Peyer's patch (tissue), 4 donors: ENCODE measurements at regions not wholly inside any gene's neighbourhood (a gene's known extent, or its start where the extent isn't known, plus 50 kb on each side); places are given as distances from the start of the nearest gene placed in this dataset.

Experiments used
- DNase-seq, 3 donors: peaks; one replicate each; pipeline ENCODE4 v3.0.0-alpha.2; 2017 to 2019
- H3K27ac ChIP-seq, 4 donors: fragments of 200-600 bp; sonication (generic); one replicate each; pipeline ENCODE4 v1.5.1; 2016 to 2019
- H3K27me3 ChIP-seq, 2 donors: fragments of 200-600 bp; sonication (generic); one replicate each; pipeline ENCODE4 v1.5.1; 2019
- H3K36me3 ChIP-seq, 3 donors: fragments of 200-600 bp; sonication (generic); one replicate each; pipeline ENCODE4 v1.5.1; 2016 to 2019
- H3K4me1 ChIP-seq, 4 donors: fragments of 200-600 bp; sonication (generic); one replicate each; pipeline ENCODE4 v1.5.1; 2016 to 2019
- H3K4me3 ChIP-seq, 4 donors: fragments of 200-600 bp; sonication (generic); 1 replicate in 3 of 4; 2 replicates in 1 of 4; pipeline ENCODE4 v1.5.1; 2016 to 2019; ENCODE audit warnings: mild to moderate bottlenecking in 1 of 4
- H3K9me3 ChIP-seq, 4 donors: fragments of 200-600 bp; sonication (generic); one replicate each; pipeline ENCODE4 v1.5.1; 2016 to 2019; ENCODE audit warnings: mild to moderate bottlenecking in 1 of 4
- CTCF ChIP-seq, 6 experiments: fragments of 450-650 bp in 4 of 6; fragments of 200-600 bp in 2 of 6; sonication (generic) in 1 of 6; IDR thresholded peaks; one replicate each; pipeline ENCODE4 v1.5.1; 2017 to 2019; ENCODE audit warnings: antibody characterized with exemption in 6 of 6, mild to moderate bottlenecking in 3 of 6, moderate library complexity in 1 of 6
- POLR2A ChIP-seq, 2 donors: fragments of 450-650 bp; IDR thresholded peaks; one replicate each; pipeline ENCODE4 v1.5.1; 2017; ENCODE audit warnings: antibody characterized with exemption in 2 of 2, mild to moderate bottlenecking in 2 of 2, moderate library complexity in 2 of 2

GRCh38 chr2:150136893-150137292 lies 350.6 kb downstream of the RND3 start:
- Histone ChIP-seq H3K27ac (no peak overlapping the region), H3K4me1 (no peaks in the 10 kb centered on the region), H3K27me3 (no peaks in the 10 kb centered on the region), H3K4me3 (no peak overlapping the region), H3K36me3 (no peaks in the 10 kb centered on the region), H3K9me3 (no peaks in the 10 kb centered on the region)
- TF ChIP-seq POLR2A (IDR thresholded peaks at IDR 0.05) (no peak), CTCF (IDR thresholded peaks at IDR 0.05) (no peak)
- no peak for DNase-seq

DNA sequence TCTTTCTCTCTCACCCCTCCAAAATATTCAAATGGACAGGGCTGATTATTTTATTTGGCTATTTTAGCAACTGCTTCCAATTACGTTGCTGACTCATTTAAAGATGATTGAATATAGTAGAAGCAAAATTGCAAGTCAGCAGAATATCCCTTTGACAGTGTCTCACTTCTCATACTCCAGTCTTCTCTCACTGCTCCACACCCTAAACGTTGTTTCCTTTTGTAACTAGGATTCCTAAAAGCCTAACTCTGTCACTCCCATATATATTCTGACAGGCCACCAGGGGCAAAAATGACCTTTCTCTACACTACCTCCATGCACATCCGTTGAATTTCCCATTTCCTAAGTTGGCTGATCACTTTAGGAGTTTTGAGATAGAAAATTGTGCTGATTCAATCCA lies 351.1 kb downstream of the RND3 start:
- Histone ChIP-seq H3K9me3 (no peaks in the 10 kb centered on the region), H3K27ac (no peak overlapping the region), H3K4me3 (no peak overlapping the region), H3K4me1 (no peaks in the 10 kb centered on the region), H3K27me3 (no peaks in the 10 kb centered on the region), H3K36me3 (no peaks in the 10 kb centered on the region)
- DNase-seq = no peak
- TF ChIP-seq CTCF (IDR thresholded peaks at IDR 0.05) = no peak

DNA sequence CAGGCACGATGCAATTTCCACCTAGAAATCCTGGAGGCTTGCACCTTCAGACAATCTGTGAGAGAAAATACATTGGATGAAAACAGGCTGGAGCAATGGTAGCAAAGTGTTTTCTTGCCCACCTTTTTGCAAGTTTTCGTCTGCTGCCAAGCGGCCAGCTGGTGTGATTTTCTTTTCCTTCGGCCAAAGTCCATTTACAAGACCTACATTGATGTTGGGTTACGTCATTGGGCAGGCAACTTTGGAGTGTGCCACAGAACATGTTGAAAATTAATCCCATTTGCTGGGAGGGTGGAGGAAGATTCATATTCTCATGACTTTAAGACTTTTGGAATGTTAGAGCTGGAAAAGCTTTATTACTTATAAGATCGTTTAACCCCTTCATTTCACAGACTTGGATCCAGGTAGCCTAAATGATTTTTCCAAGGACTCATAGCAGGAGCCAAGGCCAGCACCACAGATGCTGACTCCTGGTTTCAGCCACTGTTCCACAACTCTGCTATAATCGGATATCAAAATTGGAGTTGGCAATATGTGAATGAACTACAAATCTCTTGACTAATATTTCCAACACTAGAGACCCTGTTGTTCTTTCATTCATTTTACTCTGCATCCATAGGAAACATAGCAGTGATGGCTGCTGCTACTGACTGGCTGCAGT lies 352.1 kb downstream of the RND3 start:
- H3K9me3 ChIP-seq = no peaks in the 10 kb centered on the region
- no peaks in the 10 kb centered on the region for H3K36me3 ChIP-seq
- no peaks in the 10 kb centered on the region for H3K27me3 ChIP-seq
- TF ChIP-seq POLR2A (IDR thresholded peaks at IDR 0.05) (no peak), CTCF (IDR thresholded peaks at IDR 0.05) (no peak)
- H3K4me1 ChIP-seq = no peaks in the 10 kb centered on the region
- H3K4me3 ChIP-seq = no peak overlapping the region
- DNase-seq = peak in 1 of 3 donors; percentile 73
- H3K27ac ChIP-seq = peak overlapping the region in 1 of 4 donors; percentile 10

- Histone ChIP-seq H3K4me1 (no peaks in the 10 kb centered on the region), H3K36me3 (no peaks in the 10 kb centered on the region), H3K9me3 (no peaks in the 10 kb centered on the region), H3K4me3 (no peak overlapping the region), H3K27me3 (no peaks in the 10 kb centered on the region), H3K27ac (no peak overlapping the region)
- TF ChIP-seq CTCF (IDR thresholded peaks at IDR 0.05) (no peak), POLR2A (IDR thresholded peaks at IDR 0.05) (no peak)
- DNase-seq = no peak
Measured at GRCh38 chr2:150134223-150134857, 353.1 kb downstream of the RND3 start.

DNA sequence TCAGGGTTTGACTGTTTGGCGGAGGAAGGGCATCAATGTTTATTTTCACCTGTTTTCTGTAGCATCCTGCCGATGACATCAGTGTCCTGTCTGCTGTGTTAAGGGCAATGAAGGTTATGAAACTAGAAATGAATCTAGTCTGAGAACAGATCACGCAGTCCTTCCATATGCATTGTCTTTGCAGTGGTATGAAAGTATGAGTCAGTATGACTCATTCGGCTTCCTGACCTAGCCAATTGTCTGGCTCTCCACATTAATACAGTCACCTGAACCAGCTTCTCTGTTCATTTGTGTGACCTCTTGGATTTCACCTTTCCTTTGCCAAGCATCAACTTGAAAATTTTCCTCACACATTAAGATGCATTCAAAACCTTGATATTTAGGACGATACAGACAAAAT lies 353.8 kb downstream of the RND3 start:
- peak in 1 of 3 donors; percentile 67 for DNase-seq
- Histone ChIP-seq H3K27me3 (no peaks in the 10 kb centered on the region), H3K4me1 (no peaks in the 10 kb centered on the region), H3K4me3 (no peak overlapping the region), H3K27ac (no peak overlapping the region), H3K36me3 (no peaks in the 10 kb centered on the region), H3K9me3 (no peaks in the 10 kb centered on the region)
- TF ChIP-seq POLR2A (IDR thresholded peaks at IDR 0.05) (no peak), CTCF (IDR thresholded peaks at IDR 0.05) (no peak)
